GM12891 (cell line): ENCODE measurements at regions not wholly inside any gene's neighbourhood (a gene's known extent, or its start where the extent isn't known, plus 50 kb on each side); places are given as distances from the start of the nearest gene placed in this dataset.

Source experiments
- DNase-seq: peaks from one replicate; pipeline ENCODE4 v3.0.0; 2011; ENCODE audit warnings: low spot score; ENCODE audit not compliant: insufficient read length
- FAIRE-seq: peaks from 2 replicates; lab custom pipeline; 2011; peaks lifted over from hg19 to GRCh38; lab: Jason Lieb, UNC
- PAX5 ChIP-seq: IDR thresholded peaks from 2 replicates; pipeline ENCODE4 v1.6.1; 2011; ENCODE audit warnings: low read length, moderate library complexity, mild to moderate bottlenecking; ENCODE audit not compliant: insufficient read depth, severe bottlenecking
- POLR2A ChIP-seq: IDR thresholded peaks from 2 replicates; pipeline ENCODE4 v1.6.1; 2011; ENCODE audit warnings: low read depth, low read length, control low read depth
- POLR2AphosphoS5 ChIP-seq: IDR thresholded peaks from 2 replicates; pipeline ENCODE4 v1.6.1; 2011; ENCODE audit warnings: low read depth, low read length, control low read depth
- POU2F2 ChIP-seq: IDR thresholded peaks from 2 replicates; pipeline ENCODE4 v1.6.1; 2011; ENCODE audit warnings: low read depth, mild to moderate bottlenecking, control low read depth, low read length, moderate library complexity
- SPI1 ChIP-seq: IDR thresholded peaks from 2 replicates; pipeline ENCODE4 v1.6.1; 2011; ENCODE audit warnings: low read depth, low read length, control low read depth
- TAF1 ChIP-seq: IDR thresholded peaks from 2 replicates; pipeline ENCODE4 v1.6.1; 2011; ENCODE audit warnings: low read depth, low read length, control low read depth

GRCh38 chr7:67743501-67743900, 746.9 kb downstream of the TYW1 start:
- FAIRE-seq (no peak), DNase-seq (no peak)
- TF ChIP-seq POU2F2 (no peak), TAF1 (no peak), PAX5 (no peak), POLR2A (no peak), SPI1 (no peak), POLR2AphosphoS5 (no peak)

- no peak for DNase-seq
- TF ChIP-seq SPI1 = no peak
- TF ChIP-seq POLR2AphosphoS5 = no peak
- TF ChIP-seq POLR2A = no peak
- TF ChIP-seq POU2F2 = no peak
- TF ChIP-seq PAX5 = no peak
- TF ChIP-seq TAF1 = no peak
- no peak for FAIRE-seq
These were observed 755.6 kb downstream of the TYW1 start for GRCh38 chr7:67752227-67752626.

GRCh38 chr7:67753891-67754290, 757.3 kb downstream of the TYW1 start:
- no peak for DNase-seq
- FAIRE-seq = no peak
- TF ChIP-seq POLR2A (no peak), TAF1 (no peak), PAX5 (no peak)

GRCh38 chr7:67754651-67755050, 758.0 kb downstream of the TYW1 start:
- FAIRE-seq (no peak), DNase-seq (no peak)
- TF ChIP-seq PAX5 (no peak), SPI1 (no peak), TAF1 (no peak), POLR2A (no peak), POLR2AphosphoS5 (no peak), POU2F2 (no peak)

- TF ChIP-seq POU2F2 (no peak), POLR2A (no peak), TAF1 (no peak), SPI1 (no peak), POLR2AphosphoS5 (no peak), PAX5 (no peak)
- FAIRE-seq (no peak), DNase-seq (no peak)
These were observed 761.9 kb downstream of the TYW1 start for GRCh38 chr7:67758551-67758950.

- DNase-seq (no peak), FAIRE-seq (no peak)
- TF ChIP-seq PAX5 = no peak
- no peak for TF ChIP-seq POLR2A
- no peak for TF ChIP-seq POU2F2
- TF ChIP-seq POLR2AphosphoS5 = no peak
- TF ChIP-seq SPI1 = no peak
- TF ChIP-seq TAF1 = no peak
These were observed 764.3 kb downstream of the TYW1 start for GRCh38 chr7:67760971-67761370.

- FAIRE-seq (no peak), DNase-seq (no peak)
These were observed 765.9 kb downstream of the TYW1 start for GRCh38 chr7:67762516-67762915.

GRCh38 chr7:67764289-67764688, 767.7 kb downstream of the TYW1 start:
- TF ChIP-seq POU2F2 = no peak
- TF ChIP-seq POLR2A = no peak
- TF ChIP-seq PAX5 = no peak
- TF ChIP-seq TAF1 = no peak
- no peak for TF ChIP-seq POLR2AphosphoS5
- no peak for TF ChIP-seq SPI1
- DNase-seq (no peak), FAIRE-seq (no peak)

More at GRCh38 chr7:67762516-67762915, 765.9 kb downstream of the TYW1 start:
- TF ChIP-seq POU2F2 (no peak), POLR2A (no peak), TAF1 (no peak), SPI1 (no peak), PAX5 (no peak), POLR2AphosphoS5 (no peak)

GRCh38 chr7:67765481-67766175, 769.0 kb downstream of the TYW1 start:
- TF ChIP-seq POU2F2 (no peak), PAX5 (no peak), TAF1 (no peak), POLR2AphosphoS5 (no peak), POLR2A (no peak), SPI1 (no peak)
- DNase-seq (no peak), FAIRE-seq (no peak)

- DNase-seq (no peak), FAIRE-seq (no peak)
- TF ChIP-seq TAF1 (no peak), PAX5 (no peak), SPI1 (no peak), POU2F2 (no peak), POLR2AphosphoS5 (no peak), POLR2A (no peak)
These were observed 770.3 kb downstream of the TYW1 start for GRCh38 chr7:67766906-67767410.
